NCI-H2029 (cell line): ENCODE measurements at regions not wholly inside any gene's neighbourhood (a gene's known extent, or its start where the extent isn't known, plus 50 kb on each side); places are given as distances from the start of the nearest gene placed in this dataset.
"Not testable (repeated sequence)": the region's sequence is repeated elsewhere in the genome, so short reads cannot be mapped to it uniquely, and the experiment has no call there.

Source experiments
- DNase-seq: peaks from one replicate; lab custom pipeline; 2025; lab: John Stamatoyannopoulos, UW

- no peak for DNase-seq
Observed at GRCh38 chr16:5979905-5980550, 882.4 kb upstream of the EEF2KMT start.

DNA sequence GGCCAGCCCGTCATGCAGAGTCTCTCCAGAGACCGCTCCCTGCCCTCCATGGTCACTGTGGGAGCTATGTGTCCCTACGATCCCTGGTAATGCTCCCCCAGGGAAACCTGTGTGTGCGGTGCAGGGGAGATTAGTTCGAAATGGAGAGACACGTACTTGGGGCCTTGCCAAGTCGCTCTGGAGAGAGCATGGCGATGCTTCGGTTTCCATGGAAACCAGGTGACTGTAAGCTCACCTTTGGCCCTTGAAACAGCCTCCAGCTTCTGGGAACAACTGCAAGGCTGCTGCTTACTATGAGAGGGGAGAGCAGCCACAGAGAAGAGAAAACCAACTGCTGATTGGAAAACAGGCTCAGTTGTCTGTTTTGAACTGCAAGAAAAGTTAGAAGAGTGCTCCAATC is 879.7 kb upstream of the EEF2KMT start:
- no peak for DNase-seq

- no peak for DNase-seq
Observed at GRCh38 chr16:5972747-5973146, 875.2 kb upstream of the EEF2KMT start.

GRCh38 chr16:5971924-5972323 is 874.3 kb upstream of the EEF2KMT start:
- DNase-seq: no peak

DNA sequence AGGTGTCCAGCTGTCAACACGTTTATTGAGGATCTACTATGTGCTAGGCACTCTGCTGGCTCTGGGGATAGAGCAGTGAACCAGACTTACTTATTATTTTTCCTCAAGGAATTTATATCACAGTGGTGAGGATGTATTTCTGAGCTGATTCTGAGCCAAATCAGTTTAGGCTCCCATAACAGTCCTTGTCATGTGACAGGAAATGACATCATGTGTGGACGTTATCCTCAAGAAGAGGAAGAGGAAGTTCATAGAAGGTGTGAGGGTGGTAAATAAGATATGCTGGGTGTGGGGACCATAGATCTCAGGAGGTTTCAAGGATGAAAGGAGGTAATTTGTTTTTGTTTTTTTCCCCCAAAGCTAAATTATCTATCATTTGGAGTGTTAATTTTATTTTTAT is 873.5 kb upstream of the EEF2KMT start:
- peak; percentile 42 for DNase-seq

DNA sequence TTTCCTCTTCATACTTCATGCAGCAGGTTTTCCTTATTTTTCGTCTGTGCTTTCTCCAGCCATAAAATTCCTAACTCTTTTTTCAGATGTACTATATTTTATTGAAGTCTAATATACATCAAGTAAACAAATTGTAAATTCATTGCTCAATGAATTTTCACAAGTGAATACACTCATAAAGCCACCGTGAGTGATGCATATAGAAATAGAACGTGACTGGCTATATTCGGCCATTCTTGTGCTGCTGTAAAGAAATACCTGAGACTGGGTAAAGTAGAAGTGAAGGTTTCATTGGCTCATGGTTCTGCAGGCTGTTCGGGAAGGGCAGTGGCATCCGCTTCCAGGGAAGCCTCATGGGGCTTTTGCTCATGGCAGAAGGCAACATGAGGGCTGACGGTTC is 868.4 kb upstream of the EEF2KMT start:
- no peak for DNase-seq

GRCh38 chr16:5965321-5965720 is 867.7 kb upstream of the EEF2KMT start:
- DNase-seq: peak; percentile 72

DNA sequence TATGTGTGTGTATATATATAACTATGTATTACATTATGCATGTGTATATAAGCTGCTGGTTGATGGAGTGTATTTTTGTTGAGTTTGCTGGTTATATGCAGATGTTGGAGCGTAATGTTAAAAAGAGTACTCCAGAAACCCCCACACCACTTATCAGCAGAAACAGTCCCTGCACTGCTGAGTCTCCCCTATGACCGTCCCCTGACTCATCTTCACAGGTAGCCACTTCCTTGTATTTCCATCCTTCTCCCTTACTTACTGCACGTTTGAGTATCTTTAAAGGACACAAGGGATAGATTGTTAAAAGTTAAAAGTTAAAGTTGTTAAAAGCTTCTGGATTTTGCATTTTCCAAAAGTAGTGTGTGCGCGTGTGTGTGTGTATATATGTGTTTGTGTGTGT is 853.9 kb upstream of the EEF2KMT start:
- DNase-seq: no peak

GRCh38 chr16:5944971-5945370 is 847.4 kb upstream of the EEF2KMT start:
- no peak for DNase-seq

- DNase-seq: no peak
Observed at GRCh38 chr16:5938607-5939006, 841.0 kb upstream of the EEF2KMT start.

DNA sequence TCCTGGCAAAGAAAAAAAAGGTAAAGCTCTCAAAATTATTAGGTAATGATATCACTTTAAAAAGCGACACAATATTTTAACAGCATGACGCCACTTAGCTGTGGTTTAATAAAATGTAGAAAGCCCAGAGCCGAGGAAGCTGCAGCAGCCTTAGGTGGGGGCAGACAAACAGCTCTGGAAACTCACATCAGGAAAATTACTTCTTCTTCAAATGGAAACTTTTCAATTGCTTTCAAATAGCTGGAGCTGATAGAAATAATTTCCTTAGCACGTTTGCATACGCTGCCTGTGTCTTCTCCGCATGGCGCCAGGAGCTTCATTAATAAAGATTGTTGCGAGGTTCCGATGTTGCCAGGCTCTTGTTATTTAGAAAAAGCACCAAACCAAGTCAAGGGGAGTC is 835.3 kb upstream of the EEF2KMT start:
- no peak for DNase-seq

DNA sequence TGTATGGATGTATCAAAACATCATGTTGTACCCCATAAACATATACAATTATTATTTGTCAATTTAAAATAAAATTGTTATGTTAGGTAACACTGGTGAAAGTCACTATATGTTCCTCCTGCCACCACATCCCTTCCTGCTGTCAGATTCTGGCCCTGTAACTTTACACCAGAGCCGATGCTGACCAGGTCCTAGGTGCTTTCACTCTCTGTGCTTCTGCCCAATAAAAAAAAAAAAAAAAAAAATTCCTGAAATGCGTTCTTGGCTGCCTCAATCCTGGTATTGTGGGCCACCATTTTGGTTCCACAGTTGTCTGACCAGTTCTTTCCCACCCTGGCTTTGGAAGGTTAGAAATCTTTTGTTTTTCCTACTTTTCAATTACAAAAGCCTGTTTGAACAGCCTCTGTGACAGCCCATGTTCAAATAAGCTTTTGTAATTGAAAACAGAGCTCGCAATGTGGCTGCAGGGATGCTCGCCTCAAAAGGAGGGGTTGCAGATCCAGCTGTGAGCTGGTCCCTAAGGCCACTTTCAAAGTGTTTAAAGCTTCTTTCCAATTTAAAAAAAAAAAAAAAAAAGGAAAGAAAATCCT is 831.0 kb upstream of the EEF2KMT start:
- peak; percentile 19 for DNase-seq

GRCh38 chr16:5925850-5926249 is 828.3 kb upstream of the EEF2KMT start:
- DNase-seq: no peak

- no peak for DNase-seq
Observed at GRCh38 chr16:5922686-5923085, 825.1 kb upstream of the EEF2KMT start.

DNA sequence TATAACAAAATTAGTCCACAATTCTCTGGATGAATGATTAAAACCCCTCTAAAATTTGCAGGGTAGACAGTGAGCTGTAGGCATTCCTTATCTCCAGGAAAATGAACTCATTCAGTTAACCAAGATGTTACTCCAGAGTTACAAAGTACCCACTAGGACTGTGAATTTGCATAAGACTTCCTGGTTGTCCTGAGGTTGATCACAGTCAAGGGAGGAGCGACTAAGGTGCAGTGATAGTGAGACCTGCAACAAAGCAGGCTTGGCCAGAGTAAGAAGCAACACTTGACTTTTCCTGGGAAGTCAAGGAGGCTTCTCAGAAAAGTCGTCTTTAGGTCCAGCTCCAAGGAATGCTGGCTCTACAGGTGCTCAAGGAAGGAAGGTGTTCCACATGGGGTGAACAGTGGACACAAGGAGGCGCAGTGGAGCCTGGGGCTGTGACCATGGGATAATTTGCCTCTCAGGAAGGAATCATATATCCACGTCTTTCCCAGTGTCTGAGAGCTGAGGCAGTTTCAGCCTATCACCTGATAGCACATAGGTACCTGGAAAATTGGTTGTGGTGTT is 821.1 kb upstream of the EEF2KMT start:
- DNase-seq: no peak

DNA sequence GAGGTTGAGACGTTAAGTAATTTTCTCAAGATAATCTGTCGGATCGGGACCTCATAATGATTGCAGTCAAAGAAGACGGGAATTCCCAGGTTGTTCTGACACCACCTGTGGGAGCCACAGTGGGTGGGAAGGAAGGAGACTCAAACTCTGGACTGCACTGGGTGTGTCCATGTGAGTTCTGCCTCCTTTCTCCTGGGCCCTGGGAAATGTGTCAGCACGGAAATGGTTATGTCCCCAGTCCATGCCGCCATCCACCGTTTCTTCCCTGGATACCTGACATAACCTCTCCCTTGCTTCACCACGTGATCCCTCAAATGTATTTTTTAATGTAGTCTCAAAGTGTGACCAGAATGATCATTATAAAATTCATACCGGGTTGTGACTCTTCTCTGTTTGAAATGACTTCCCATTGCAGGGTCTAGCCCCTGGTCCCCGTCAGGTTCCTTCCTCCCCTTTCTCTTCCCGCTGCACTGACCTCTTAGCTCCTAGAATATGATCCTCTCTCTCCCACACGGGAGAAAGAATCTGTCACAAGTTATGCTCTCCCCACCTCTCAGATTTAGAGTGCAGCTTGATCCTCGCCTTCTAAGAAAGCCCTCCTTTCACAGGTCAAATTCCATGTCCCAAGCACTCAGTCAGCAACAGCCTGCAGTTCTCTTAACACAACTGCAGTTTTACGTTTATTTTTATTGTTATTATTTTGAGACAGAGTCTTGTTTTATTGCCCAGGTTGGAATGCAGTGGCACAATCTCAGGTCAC is 820.0 kb upstream of the EEF2KMT start:
- no peak for DNase-seq

DNA sequence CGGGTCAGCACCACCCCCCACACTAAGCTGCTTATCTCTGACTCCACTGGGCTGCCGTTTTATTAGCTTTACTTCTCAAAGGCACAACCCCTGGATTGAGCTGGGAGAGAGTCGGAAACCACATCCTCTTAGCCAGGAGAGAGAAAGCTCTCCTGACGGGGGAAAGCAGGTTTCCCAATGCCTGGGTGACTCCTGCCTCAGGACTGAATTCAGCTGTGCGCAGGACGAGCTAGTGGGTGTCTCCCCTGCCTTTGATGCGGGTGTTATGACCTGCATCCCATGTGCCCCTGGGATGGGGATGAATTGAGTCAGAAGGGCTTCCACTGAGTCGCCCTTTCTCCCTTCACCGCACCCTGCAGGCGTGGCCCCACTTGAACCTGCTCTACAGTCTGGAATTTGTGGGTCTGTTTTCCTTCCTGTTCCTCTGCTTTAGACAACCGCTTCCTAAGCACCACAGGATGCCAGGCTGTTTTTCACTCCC is 819.2 kb upstream of the EEF2KMT start:
- no peak for DNase-seq

GRCh38 chr16:5911241-5911640 is 813.6 kb upstream of the EEF2KMT start:
- no peak for DNase-seq

GRCh38 chr16:5909556-5909955 is 812.0 kb upstream of the EEF2KMT start:
- DNase-seq: not testable (repeated sequence)

GRCh38 chr16:5907544-5907943 is 809.9 kb upstream of the EEF2KMT start:
- DNase-seq: no peak

GRCh38 chr16:5906351-5906750 is 808.8 kb upstream of the EEF2KMT start:
- no peak for DNase-seq

GRCh38 chr16:5905935-5906334 is 808.3 kb upstream of the EEF2KMT start:
- DNase-seq: no peak

GRCh38 chr16:5903832-5904231 is 806.2 kb upstream of the EEF2KMT start:
- DNase-seq: no peak
